Tibial nerve (tissue), 4 donors: ENCODE measurements at regions not wholly inside any gene's neighbourhood (a gene's known extent, or its start where the extent isn't known, plus 50 kb on each side); places are given as distances from the start of the nearest gene placed in this dataset.

Source experiments
- EP300 ChIP-seq, 2 donors: sonication (generic); formaldehyde crosslinking; IDR thresholded peaks; one replicate each; pipeline ENCODE4 v1.6.1; 2017; ENCODE audit warnings: antibody characterized with exemption in 2 of 2, mild to moderate bottlenecking in 1 of 2
- TF ChIP-seq, protein P1 (sequence below), 5 experiments: fragments of 200-600 bp in 3 of 5; fragments of 450-650 bp in 2 of 5; sonication (generic) in 3 of 5; IDR thresholded peaks; one replicate each; pipeline ENCODE4 v1.5.1; 2016 to 2019; ENCODE audit warnings: antibody characterized with exemption in 5 of 5, mild to moderate bottlenecking in 3 of 5, moderate library complexity in 2 of 5

DNA sequence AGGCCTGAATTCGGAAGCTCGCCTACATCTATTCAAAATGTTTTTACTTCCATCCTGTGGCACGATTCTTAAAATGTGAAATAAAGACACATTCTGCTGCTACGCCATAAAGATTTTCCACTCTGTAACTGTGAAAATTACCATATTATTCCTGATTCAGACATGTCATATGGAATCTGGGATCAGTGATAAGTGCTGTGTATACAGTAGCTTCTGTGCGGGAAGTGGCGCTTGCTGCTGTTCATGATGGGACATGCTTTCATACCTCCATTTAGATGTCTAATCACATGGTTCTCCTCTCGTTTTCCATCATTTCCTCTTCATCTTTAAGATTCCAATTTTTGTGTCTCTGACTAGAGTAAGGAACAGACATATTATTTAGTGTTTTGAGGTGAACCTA is 163.2 kb downstream of the TMEM182 start:
- no peak for TF ChIP-seq EP300 (IDR thresholded peaks at IDR 0.05)
- TF ChIP-seq, protein P1, sequence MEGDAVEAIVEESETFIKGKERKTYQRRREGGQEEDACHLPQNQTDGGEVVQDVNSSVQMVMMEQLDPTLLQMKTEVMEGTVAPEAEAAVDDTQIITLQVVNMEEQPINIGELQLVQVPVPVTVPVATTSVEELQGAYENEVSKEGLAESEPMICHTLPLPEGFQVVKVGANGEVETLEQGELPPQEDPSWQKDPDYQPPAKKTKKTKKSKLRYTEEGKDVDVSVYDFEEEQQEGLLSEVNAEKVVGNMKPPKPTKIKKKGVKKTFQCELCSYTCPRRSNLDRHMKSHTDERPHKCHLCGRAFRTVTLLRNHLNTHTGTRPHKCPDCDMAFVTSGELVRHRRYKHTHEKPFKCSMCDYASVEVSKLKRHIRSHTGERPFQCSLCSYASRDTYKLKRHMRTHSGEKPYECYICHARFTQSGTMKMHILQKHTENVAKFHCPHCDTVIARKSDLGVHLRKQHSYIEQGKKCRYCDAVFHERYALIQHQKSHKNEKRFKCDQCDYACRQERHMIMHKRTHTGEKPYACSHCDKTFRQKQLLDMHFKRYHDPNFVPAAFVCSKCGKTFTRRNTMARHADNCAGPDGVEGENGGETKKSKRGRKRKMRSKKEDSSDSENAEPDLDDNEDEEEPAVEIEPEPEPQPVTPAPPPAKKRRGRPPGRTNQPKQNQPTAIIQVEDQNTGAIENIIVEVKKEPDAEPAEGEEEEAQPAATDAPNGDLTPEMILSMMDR (IDR thresholded peaks at IDR 0.05): no peak
